ENCODE measurements at regions not wholly inside any gene's neighbourhood (a gene's known extent, or its start where the extent isn't known, plus 50 kb on each side); places are given as distances from the start of the nearest gene placed in this dataset.

DNA sequence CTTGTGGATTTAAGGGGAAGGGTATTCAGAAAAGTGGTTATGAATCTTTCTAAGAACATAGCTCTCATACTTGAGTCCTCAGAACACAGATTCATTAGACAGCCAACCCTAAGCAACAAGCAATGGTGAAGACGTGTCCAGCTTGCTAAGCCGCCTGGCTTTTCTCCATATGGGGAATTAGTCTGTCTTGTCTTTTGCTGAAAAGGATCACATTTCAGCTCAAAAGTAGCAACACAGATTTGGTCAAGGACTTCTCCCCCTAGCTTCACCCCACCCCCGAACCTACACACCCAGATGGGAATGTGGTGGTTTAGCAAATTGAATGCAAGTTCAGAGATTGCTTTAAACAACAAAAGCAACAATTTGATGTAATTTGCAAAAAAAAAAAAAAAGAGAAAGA lies 103.3 kb upstream of the RASGEF1B start:
- no peak for DNase-seq

GRCh38 chr4:81573840-81574239 lies 102.1 kb upstream of the RASGEF1B start:
- DNase-seq, result no peak

- DNase-seq, result no peak
Observed at GRCh38 chr4:81572402-81572801, 100.7 kb upstream of the RASGEF1B start.

DNA sequence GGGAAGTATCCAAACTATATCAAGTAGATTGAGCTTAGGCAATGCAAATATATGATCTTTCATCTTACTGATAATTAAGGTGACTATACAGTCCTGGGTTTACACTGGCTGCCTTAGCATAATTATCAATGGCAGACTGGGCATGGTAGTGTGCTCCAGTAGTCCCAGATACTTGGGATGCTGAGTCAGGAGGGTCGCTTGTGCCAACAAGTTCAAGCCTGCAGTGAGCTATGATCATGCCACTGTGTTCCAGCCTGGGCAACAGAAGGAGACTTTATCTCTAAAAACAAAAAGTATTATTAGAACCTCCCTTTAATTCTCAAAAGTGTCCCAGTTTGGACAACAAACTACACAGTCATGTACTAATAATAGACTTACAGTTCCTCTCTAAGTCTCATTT lies 99.4 kb upstream of the RASGEF1B start:
- DNase-seq, result no peak

DNA sequence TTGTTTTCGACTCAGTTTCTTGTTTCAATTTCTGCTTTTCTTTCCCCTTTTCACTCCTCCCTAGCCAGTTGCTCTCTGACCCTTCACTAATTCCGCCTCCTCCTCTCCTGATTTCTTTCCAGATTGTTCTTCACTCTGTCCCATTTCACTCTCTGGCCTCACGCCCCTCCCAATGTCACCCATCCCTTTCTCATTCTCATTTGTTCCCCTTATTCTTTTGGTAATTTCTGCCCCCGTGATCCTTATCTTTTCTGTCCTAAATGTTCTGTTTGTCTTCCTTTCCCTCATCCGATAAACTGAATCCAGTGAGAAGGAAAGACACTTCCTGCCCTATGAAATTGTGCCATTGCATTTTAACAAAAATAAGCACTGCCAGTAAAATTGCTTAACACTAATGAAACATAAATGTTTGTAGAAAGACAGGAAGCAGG lies 94.5 kb upstream of the RASGEF1B start:
- DNase-seq, result no peak

- no peak for DNase-seq
Observed at GRCh38 chr4:81565142-81565870, 93.6 kb upstream of the RASGEF1B start.

- no peak for DNase-seq
Observed at GRCh38 chr4:81564025-81564424, 92.3 kb upstream of the RASGEF1B start.

DNA sequence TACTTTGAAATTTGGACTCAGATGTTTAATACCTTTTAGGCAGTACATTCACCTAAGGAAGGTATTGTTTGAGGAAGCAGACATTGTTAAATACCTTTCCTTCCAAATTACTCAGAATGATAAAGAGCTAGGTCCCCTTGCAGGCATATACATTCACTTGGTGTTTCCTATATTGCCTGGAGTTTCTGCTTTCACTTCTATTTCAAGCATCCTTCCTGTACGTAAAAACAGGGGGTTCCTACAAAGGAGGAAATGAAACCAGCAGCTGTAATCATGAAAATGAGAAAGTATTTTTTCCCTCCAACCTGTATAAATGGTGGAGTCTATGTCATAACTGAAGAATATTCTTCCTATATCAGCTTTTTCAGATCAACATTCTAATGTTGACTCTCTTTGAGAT lies 90.4 kb upstream of the RASGEF1B start:
- DNase-seq, result peak; percentile 44

- no peak for DNase-seq
Observed at GRCh38 chr4:81557306-81557705, 85.6 kb upstream of the RASGEF1B start.

DNA sequence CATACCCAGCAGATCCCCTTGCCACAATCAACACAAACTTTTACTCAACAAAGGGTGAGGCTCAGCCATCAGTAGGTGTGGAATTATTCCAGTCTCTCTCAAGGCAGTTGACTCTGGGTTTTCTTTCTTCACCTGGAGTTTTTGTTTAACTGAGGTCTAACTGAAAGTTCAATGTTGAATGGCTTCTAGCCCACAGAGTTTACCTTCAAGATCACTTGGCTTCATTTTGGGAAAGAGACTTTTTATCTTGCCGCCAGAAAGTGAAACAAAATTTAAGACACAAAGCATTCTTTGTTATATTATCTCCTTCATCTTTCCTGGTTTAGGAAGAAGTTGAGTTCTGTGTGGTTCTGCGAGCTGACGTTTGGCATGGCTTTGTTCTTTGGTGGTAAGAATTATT lies 83.8 kb upstream of the RASGEF1B start:
- DNase-seq, result no peak

- DNase-seq, result no peak
Observed at GRCh38 chr4:81552086-81552485, 80.4 kb upstream of the RASGEF1B start.

- DNase-seq, result no peak
Observed at GRCh38 chr4:81550388-81550859, 78.7 kb upstream of the RASGEF1B start.

DNA sequence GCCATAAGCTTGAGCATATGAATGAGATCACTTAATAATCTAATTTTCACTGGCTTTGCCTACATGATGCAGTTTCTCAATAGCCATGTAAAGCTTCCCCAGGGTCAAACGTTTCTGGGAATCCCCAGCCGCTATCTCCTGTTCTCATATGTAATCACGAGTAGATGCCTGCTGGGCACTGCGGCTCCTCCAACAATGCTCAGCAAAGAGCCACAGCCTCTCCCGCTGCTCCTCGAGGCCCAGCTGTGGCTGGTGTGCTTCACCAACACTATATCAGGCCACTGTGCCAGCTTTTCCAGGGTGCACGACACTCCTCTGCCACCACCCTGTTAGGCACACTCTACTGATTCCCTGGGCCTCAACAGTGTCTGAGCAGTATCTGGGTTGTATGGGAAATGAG lies 78.3 kb upstream of the RASGEF1B start:
- no peak for DNase-seq

GRCh38 chr4:81546777-81547176 lies 75.1 kb upstream of the RASGEF1B start:
- no peak for DNase-seq

DNA sequence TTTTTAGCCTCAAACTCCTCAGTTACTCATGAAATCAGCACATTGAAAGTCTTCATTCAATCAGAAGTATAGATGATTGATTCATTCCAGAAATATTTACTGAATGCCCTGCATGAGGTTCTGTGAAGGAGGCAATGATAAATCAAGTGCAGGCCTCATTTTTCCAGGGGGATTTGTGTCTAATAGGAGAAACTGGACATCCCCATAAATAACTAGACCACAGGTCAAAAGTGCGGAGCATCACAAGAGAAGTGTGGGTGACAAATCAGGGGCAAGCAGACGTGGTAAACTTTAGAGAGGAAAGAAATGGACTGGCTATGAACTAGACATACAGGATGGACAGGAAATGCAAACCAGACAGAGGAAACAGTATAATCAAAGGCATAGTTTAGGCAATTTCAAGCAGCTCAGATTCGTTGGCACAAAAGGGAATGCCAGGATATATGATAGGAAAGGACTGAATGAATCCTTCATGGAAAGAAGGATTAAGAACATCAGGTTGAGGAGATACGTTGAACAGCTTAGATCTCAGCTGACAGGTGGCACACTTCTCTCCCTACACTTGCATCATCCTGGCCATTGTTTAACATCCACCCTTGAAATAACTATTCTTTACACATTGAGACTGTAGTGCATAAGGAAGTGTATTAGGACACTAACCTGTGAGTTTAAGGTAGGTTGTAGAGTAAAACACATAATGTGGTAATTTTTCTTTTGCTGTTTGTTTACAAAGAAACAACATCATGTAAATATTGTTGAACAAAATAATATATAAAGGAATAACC lies 69.6 kb upstream of the RASGEF1B start:
- DNase-seq, result no peak

DNA sequence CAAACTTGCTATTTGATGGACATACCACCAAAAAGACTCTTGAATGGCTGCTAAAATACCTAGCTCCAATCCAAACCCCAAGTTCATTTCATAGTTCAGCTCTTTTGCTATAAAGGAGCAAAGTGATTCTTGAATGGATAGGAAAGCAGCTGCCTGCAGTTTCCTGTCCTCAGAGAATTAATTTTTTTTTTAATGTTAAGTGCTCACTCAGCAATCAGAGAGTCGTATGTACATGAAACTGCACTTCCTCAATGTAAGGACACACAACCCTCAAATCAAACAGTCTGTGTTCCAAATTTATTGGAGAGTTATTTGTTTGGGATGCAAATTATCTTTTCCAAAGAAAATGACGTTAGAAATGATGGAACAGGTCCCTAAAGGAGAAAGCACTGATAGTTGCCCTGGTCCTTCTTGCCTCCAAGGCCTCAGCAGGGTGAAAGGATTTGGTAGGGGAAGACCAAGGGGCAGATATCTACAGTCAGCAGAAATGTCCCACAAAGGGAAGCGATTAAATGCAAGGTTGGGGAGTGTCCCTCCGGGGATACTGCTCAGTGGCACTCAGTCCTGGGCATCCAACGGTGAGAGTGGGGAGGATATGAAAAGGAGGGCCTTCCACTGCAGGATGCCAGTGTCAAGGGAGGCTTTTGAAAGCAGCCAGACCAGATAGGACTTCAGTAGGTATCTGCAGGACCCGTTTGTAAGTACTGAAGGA lies 67.2 kb upstream of the RASGEF1B start:
- DNase-seq, result no peak

GRCh38 chr4:81531410-81531809 lies 59.7 kb upstream of the RASGEF1B start:
- DNase-seq, result no peak

DNA sequence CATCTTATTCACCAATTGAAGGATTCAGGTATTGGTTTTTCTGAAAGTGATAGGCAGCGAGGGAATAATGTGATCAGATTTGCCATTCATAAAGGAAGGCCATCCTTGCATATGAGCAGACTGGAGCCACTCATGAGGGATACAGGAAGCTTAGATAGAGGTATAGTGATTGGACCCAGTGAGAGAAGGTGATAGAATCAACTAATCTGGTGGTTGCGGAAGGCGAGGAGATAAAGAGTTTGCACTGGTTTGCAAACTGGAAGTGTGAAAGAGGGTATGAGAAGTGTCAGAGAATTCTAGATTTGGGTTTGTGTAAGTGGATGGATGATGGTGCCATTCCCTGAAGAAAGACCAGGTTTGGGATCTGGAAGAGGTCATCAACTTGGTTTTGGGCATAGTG lies 57.3 kb upstream of the RASGEF1B start:
- DNase-seq, result no peak

DNA sequence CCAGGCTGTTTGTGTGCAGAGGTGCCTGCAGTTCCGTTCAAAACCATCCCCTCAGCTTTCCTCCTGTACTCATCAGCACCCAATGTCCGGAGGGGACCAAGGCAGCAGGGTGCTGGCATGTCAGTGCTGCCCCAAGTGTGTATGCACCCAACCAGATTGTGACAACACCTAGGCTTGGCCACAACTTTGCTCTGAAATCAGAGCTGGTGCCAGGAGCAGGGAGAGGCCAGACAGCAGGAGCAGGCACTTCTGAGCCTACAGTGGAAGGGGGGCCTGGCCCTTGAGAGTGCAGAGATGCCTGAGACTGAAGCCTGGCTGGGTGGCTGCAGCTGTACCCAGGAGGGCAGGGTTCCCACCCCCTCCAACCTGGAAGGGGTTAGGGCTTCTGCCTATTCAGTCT lies 56.5 kb upstream of the RASGEF1B start:
- DNase-seq, result no peak

- no peak for DNase-seq
Observed at GRCh38 chr4:81527709-81528108, 56.0 kb upstream of the RASGEF1B start.

- DNase-seq, result no peak
Observed at GRCh38 chr4:81527115-81527514, 55.4 kb upstream of the RASGEF1B start.

DNA sequence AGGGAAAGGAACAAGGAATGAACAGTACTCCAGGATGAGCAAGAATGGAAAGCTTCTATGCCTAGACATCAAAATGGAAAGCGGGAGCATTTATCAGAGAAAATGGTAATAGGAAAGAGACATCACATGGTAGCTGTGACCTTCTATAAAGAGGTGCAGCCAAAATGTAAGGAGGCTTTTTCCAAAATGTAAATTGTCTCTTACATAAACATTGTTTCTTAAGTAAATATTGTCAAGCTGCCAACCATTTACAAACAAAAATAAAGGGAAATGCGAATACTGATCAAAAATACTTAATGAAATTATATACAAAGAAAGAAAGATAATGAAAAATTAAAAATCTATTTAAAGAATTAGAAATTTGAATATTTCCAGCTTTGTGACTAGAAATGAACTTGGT lies 55.0 kb upstream of the RASGEF1B start:
- no peak for DNase-seq

DNA sequence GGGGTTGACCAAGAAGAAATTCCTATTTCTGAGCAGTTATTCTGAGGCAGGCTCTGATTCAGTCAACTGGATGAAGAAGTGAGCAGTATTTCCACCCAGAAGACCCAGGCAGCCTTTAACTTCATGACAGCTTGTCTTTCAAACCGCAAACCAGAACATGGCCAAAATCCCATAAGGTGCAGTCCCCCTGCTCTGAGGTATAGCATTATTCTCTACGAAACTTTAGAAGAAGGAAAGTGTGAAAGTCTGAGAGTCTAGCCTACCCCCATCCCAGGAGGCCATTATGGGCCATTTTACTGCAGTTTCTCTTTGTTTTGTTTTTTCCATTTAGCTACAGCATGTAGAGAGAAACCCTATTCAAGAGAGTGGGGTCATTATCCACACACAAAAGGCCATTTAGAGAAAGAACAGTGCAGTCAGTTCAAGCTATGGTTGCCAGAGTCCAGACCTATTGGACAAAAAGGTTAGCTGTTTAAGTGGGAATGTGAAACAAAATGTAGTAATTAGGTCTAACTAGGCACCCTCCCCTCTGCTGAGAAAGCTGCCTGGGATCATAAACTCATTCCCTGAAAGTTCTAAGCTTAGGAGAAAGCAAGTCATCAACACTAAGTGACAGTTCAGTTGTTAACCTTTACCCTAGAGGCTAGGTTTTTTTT lies 52.1 kb upstream of the RASGEF1B start:
- DNase-seq, result no peak

Measured in CD4-positive, alpha-beta T cell treated with Interleukin-12 subunit alpha and Interleukin-12 subunit beta, for 1 hour (primary cell).